ENCODE measurements at regions not wholly inside any gene's neighbourhood (a gene's known extent, or its start where the extent isn't known, plus 50 kb on each side); places are given as distances from the start of the nearest gene placed in this dataset.

DNA sequence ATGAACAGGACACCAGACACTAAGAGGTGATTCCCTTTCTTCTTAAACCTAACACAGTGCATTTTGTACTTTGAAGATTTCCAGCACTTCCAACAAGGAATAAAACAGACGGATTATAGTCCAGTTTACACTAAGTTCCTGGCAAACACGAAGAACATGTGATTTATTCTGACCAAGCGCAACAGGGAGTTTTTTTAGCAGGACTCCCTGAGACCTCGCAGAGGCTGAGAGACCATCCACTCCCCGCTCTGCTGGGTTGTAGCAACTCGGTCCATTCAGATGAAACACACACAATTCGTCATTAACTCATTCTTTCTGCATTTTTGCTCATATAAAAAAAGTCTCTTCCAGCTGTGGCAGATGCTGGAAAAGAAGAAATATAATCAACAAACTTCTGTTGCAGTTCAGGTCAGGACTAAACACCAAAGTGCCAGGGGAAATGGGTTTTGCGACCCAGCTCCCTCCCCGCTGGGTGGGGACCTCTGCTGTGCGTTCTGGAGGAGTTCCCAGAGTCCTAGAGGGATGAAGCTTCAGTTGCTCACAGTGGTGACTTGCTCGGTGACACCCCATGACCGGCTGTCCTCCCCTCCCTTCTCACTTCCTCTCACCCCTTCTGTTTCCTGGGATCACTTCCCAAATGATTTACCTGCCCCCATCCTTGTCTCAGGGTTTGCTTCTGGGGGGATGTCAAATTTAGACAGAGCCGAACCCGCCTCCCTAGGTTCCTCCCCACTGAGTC lies 52.5 kb downstream of the KCNF1 start:
- CTCF ChIA-PET, result no interaction called here
- DNase-seq (ENCODE audit: extremely low spot score), result no peak
- POLR2A ChIA-PET, result no interaction called here

DNA sequence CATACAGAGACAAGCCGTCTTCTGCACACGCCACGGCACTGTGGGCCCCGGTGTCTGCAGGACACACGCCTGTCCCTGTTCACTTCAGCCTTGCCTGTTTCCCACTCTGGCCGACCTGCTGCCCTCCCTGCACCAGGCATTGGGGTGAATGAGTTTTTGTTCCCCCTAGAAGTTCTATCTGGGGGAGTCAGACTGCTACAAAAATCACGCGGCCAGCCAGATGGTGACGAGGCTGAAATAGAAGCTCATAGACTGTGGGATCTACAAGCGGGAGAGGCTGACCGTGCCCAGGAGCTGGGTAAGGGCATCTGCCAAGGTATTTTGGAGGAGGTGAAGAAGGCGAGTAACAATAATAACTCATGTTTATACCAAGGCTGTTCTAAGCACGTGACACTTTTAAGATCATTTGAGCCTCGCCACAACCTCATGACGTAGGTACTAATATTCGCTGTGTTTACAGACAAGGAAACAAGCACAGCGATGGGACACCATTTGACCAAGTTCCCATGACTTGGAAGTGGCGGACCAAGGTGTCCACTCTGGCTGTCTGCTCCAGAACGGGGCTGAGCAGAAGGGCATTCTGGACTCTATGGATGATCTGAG lies 53.6 kb downstream of the KCNF1 start:
- ChIA-PET CTCF (no interaction called here), POLR2A (no interaction called here)
- no peak for DNase-seq (ENCODE audit: extremely low spot score)
- no peak for TF ChIP-seq CTBP1 (IDR thresholded peaks at IDR 0.05; ENCODE audit: borderline replicate concordance)
- no peak for TF ChIP-seq FOXK2 (IDR thresholded peaks at IDR 0.05)

More for the DNA sequence above, 52.5 kb downstream of the KCNF1 start:
- TF ChIP-seq L3MBTL2 (conservative IDR thresholded peaks at IDR 0.05) (no peak), ELF4 (IDR thresholded peaks at IDR 0.05) (no peak), NFRKB (IDR thresholded peaks at IDR 0.05) (no peak), TARDBP (IDR thresholded peaks at IDR 0.05) (no peak), LEF1 (IDR thresholded peaks at IDR 0.05; ENCODE audit: borderline replicate concordance) (no peak), FOXM1 (IDR thresholded peaks at IDR 0.05; ENCODE audit: borderline replicate concordance) (no peak), FOXK2 (IDR thresholded peaks at IDR 0.05) (no peak), BHLHE40 (IDR thresholded peaks at IDR 0.05; ENCODE audit: borderline replicate concordance) (no peak), ARNT (IDR thresholded peaks at IDR 0.05) (no peak), FOXA1 (IDR thresholded peaks at IDR 0.05) (no peak), CTBP1 (IDR thresholded peaks at IDR 0.05; ENCODE audit: borderline replicate concordance) (no peak), SUZ12 (IDR thresholded peaks at IDR 0.05) (no peak), SP1 (IDR thresholded peaks at IDR 0.05) (no peak), HDGF (IDR thresholded peaks at IDR 0.05; ENCODE audit: borderline replicate concordance) (no peak), ZNF384 (IDR thresholded peaks at IDR 0.05) (no peak)
- TF ChIP-seq, protein P1, sequence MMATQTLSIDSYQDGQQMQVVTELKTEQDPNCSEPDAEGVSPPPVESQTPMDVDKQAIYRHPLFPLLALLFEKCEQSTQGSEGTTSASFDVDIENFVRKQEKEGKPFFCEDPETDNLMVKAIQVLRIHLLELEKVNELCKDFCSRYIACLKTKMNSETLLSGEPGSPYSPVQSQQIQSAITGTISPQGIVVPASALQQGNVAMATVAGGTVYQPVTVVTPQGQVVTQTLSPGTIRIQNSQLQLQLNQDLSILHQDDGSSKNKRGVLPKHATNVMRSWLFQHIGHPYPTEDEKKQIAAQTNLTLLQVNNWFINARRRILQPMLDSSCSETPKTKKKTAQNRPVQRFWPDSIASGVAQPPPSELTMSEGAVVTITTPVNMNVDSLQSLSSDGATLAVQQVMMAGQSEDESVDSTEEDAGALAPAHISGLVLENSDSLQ (IDR thresholded peaks at IDR 0.05), result no peak

DNA sequence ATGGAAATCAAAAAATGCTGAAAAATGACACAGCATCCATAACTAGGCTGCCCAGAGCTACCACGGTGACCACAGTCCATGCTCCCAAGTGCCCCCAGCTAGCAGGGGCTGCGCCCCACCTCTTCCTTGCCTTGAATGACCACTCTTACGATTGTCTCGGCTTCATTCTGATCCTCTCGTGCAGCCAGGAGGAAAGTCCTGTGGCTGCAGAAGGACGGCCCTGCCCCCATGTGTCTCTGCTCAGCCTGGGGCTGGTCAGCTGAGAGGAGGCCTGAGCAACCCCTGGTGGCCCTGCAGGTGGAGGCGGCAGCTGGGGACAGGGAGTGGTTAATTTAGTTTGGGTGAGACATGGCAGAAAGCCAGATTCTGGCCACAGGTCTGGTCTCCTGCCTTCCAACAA lies 54.3 kb downstream of the KCNF1 start:
- DNase-seq (ENCODE audit: extremely low spot score), result no peak
- CTCF ChIA-PET, result no interaction called here
- POLR2A ChIA-PET, result no interaction called here
- no peak for TF ChIP-seq ARNT (IDR thresholded peaks at IDR 0.05)

DNA sequence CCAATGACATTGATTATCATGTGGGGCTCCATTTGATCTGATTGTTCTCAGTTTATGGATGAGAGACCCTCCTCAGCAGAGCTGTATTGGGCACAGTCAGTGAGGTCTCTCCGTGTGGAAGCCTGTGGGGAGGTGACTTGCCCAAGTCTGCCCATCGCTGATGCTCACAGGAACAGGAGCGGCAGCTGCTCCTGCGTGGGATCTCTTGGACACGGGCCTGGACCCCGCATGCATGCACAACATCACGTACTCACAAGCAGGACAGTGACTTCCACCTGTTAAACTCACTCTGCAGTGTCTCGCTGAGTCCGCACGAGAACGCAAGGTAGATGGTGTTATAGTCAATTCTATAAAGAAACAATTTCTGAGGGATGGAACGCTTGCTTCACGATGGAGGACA lies 55.0 kb downstream of the KCNF1 start:
- no peak for DNase-seq (ENCODE audit: extremely low spot score)
- TF ChIP-seq FOXA1 (IDR thresholded peaks at IDR 0.05) (no peak), SUZ12 (IDR thresholded peaks at IDR 0.05) (no peak), ELF4 (IDR thresholded peaks at IDR 0.05) (no peak), ARNT (IDR thresholded peaks at IDR 0.05) (no peak), FOXK2 (IDR thresholded peaks at IDR 0.05) (no peak), TARDBP (IDR thresholded peaks at IDR 0.05) (no peak), NFRKB (IDR thresholded peaks at IDR 0.05) (no peak), HDGF (IDR thresholded peaks at IDR 0.05; ENCODE audit: borderline replicate concordance) (no peak), FOXM1 (IDR thresholded peaks at IDR 0.05; ENCODE audit: borderline replicate concordance) (no peak), ZNF384 (IDR thresholded peaks at IDR 0.05) (no peak), LEF1 (IDR thresholded peaks at IDR 0.05; ENCODE audit: borderline replicate concordance) (no peak)
- CTCF ChIA-PET, result no interaction called here
- POLR2A ChIA-PET, result no interaction called here

DNA sequence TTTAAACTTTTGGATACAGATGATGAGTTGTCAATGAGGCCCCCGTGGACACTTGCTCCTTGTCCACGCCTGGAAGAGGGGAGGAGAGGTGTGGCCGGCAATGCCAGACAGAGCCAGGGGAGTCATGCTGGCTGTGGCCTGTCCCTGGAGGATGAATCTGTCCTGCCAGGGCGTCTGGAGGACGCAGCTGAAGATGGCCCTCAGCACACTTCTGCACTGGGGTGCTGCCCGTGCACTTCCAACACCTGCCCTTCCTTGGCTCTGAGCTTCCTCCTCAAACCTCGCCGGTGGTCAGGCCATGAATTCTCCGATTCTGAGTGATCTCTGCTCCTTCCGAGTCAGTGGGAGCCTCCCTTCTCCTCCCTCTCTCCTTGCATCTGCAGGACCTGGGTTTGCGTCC lies 56.4 kb downstream of the KCNF1 start:
- TF ChIP-seq SUZ12 (IDR thresholded peaks at IDR 0.05) (no peak), BHLHE40 (IDR thresholded peaks at IDR 0.05; ENCODE audit: borderline replicate concordance) (no peak), ELF4 (IDR thresholded peaks at IDR 0.05) (no peak), FOXM1 (IDR thresholded peaks at IDR 0.05; ENCODE audit: borderline replicate concordance) (no peak), ARNT (IDR thresholded peaks at IDR 0.05) (no peak), NFRKB (IDR thresholded peaks at IDR 0.05) (no peak), FOXA1 (IDR thresholded peaks at IDR 0.05) (no peak), SP1 (IDR thresholded peaks at IDR 0.05) (no peak), L3MBTL2 (conservative IDR thresholded peaks at IDR 0.05) (no peak), HDGF (IDR thresholded peaks at IDR 0.05; ENCODE audit: borderline replicate concordance) (no peak), ZNF384 (IDR thresholded peaks at IDR 0.05) (no peak), LEF1 (IDR thresholded peaks at IDR 0.05; ENCODE audit: borderline replicate concordance) (no peak)
- ChIA-PET CTCF (no interaction called here), POLR2A (no interaction called here)
- no peak for DNase-seq (ENCODE audit: extremely low spot score)

DNA sequence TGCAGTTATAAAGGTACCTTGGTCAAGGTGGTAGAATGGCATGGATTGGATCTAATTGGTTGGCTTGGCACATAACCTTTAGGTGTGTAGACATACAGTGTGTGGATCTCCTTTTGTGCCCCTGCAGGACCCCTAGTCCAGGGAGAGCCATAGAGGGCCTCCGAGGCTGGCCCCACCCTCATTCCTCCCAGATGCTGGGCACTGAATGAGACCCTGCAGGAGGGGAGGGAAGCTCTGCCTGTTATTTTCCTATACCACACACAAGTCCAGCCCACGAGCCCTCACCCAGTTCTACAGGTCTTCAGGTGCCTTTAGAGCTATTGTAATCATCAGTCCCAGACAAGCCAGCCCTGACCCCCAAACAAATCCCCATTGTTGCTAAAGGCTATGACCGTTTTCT lies 58.9 kb downstream of the KCNF1 start:
- no peak for DNase-seq (ENCODE audit: extremely low spot score)
- TF ChIP-seq CTBP1 (IDR thresholded peaks at IDR 0.05; ENCODE audit: borderline replicate concordance) (no peak), SP1 (IDR thresholded peaks at IDR 0.05) (no peak), TARDBP (IDR thresholded peaks at IDR 0.05) (no peak), HDGF (IDR thresholded peaks at IDR 0.05; ENCODE audit: borderline replicate concordance) (no peak), FOXK2 (IDR thresholded peaks at IDR 0.05) (no peak), FOXM1 (IDR thresholded peaks at IDR 0.05; ENCODE audit: borderline replicate concordance) (no peak), ZNF384 (IDR thresholded peaks at IDR 0.05) (no peak), BHLHE40 (IDR thresholded peaks at IDR 0.05; ENCODE audit: borderline replicate concordance) (no peak), FOXA1 (IDR thresholded peaks at IDR 0.05) (no peak), ELF4 (IDR thresholded peaks at IDR 0.05) (no peak), ARNT (IDR thresholded peaks at IDR 0.05) (no peak)
- TF ChIP-seq, protein P1 (IDR thresholded peaks at IDR 0.05), result no peak
- POLR2A ChIA-PET, result no interaction called here
- CTCF ChIA-PET, result no interaction called here

Data from HEK293T (cell line).